Neural cell (in vitro differentiated cells): ENCODE measurements at regions not wholly inside any gene's neighbourhood (a gene's known extent, or its start where the extent isn't known, plus 50 kb on each side); places are given as distances from the start of the nearest gene placed in this dataset.

ENCODE experiments used
- H2AFZ ChIP-seq: fragments of 200-600, 300-800 bp; sonication (generic), shearing (Covaris generic); 2 replicates; pipeline ENCODE4 v1.6.0; 2014; ENCODE audit warnings: low read depth, mild to moderate bottlenecking, antibody characterized with exemption, low read length, moderate library complexity
- H3F3A ChIP-seq: fragments of 200-600 bp; shearing (Covaris generic); 2 replicates; pipeline ENCODE4 v1.6.1; 2016; ENCODE audit warnings: mild to moderate bottlenecking, moderate library complexity, mixed read lengths, antibody characterized with exemption, low read length; ENCODE audit not compliant: insufficient read depth, poor library complexity, severe bottlenecking
- H3K27ac ChIP-seq: fragments of 200-600, 300-800 bp; sonication (generic), shearing (Covaris generic); 2 replicates; pipeline ENCODE4 v1.5.1; 2014; ENCODE audit warnings: mild to moderate bottlenecking, low read length, moderate library complexity
- H3K27me3 ChIP-seq: fragments of 300-800, 200-600 bp; sonication (generic), shearing (Covaris generic); 2 replicates; pipeline ENCODE4 v1.6.0; 2014; ENCODE audit warnings: mild to moderate bottlenecking, low read depth, low read length, moderate library complexity; ENCODE audit not compliant: insufficient read depth
- H3K36me3 ChIP-seq: fragments of 300-800, 200-600 bp; sonication (generic), shearing (Covaris generic); 2 replicates; pipeline ENCODE4 v1.5.1; 2014; ENCODE audit warnings: mild to moderate bottlenecking, antibody characterized with exemption, low read length, moderate library complexity; ENCODE audit not compliant: insufficient read depth
- H3K4me2 ChIP-seq: fragments of 300-800, 200-600 bp; sonication (generic), shearing (Covaris generic); 2 replicates; pipeline ENCODE4 v1.6.0; 2014; ENCODE audit warnings: mild to moderate bottlenecking, low read length
- H3K4me3 ChIP-seq: fragments of 300-800, 200-600 bp; sonication (generic), shearing (Covaris generic); 2 replicates; pipeline ENCODE4 v1.5.1; 2014; ENCODE audit warnings: mild to moderate bottlenecking, low read length, moderate library complexity
- H3K79me2 ChIP-seq: fragments of 200-600 bp; shearing (Covaris generic); replicated peaks from 2 replicates; pipeline ENCODE4 v1.6.0; 2014; ENCODE audit warnings: mild to moderate bottlenecking, low read length, moderate library complexity; ENCODE audit not compliant: insufficient read depth
- H3K9ac ChIP-seq: fragments of 300-800, 200-600 bp; sonication (generic), shearing (Covaris generic); 2 replicates; pipeline ENCODE4 v1.6.1; 2016; ENCODE audit warnings: mild to moderate bottlenecking, low read length, mixed read lengths
- H3K9me2 ChIP-seq: fragments of 200-600 bp; shearing (Covaris generic); 2 replicates; pipeline ENCODE4 v1.6.1; 2016; ENCODE audit warnings: mild to moderate bottlenecking, low read length, mixed read lengths; ENCODE audit not compliant: insufficient read depth
- H3K9me3 ChIP-seq: fragments of 200-600, 300-800 bp; sonication (generic), shearing (Covaris generic); 2 replicates; pipeline ENCODE4 v1.6.1; 2016; ENCODE audit warnings: mild to moderate bottlenecking, mixed run types, low read length, moderate library complexity, mixed read lengths
- H4K20me1 ChIP-seq: fragments of 200-600 bp; shearing (Covaris generic); 2 replicates; pipeline ENCODE4 v1.6.1; 2016; ENCODE audit warnings: mild to moderate bottlenecking, mixed run types; ENCODE audit not compliant: insufficient read depth
- CTCF ChIP-seq: fragments of 450-650 bp; IDR thresholded peaks from 2 replicates; pipeline ENCODE4 v1.5.1; 2014; ENCODE audit warnings: antibody characterized with exemption, mild to moderate bottlenecking, moderate library complexity; ENCODE audit not compliant: poor library complexity, severe bottlenecking
- EP300 ChIP-seq: fragments of 450-650 bp; conservative IDR thresholded peaks from 2 replicates; pipeline ENCODE4 v1.6.1; 2014; ENCODE audit warnings: antibody characterized with exemption, mild to moderate bottlenecking, moderate library complexity; ENCODE audit not compliant: poor library complexity, severe bottlenecking
- EZH2 ChIP-seq: fragments of 200-600, 300-800 bp; shearing (Covaris generic), sonication (generic); IDR thresholded peaks from 2 replicates; pipeline ENCODE4 v1.6.1; 2014; ENCODE audit warnings: antibody characterized with exemption, low read length, borderline replicate concordance, mild to moderate bottlenecking; ENCODE audit not compliant: insufficient read depth, poor library complexity, severe bottlenecking
- MXI1 ChIP-seq: fragments of 450-650 bp; conservative IDR thresholded peaks from 2 replicates; pipeline ENCODE4 v1.6.1; 2014; ENCODE audit warnings: antibody characterized with exemption, mild to moderate bottlenecking; ENCODE audit not compliant: poor library complexity, severe bottlenecking
- POLR2AphosphoS5 ChIP-seq: IDR thresholded peaks from 2 replicates; pipeline ENCODE4 v1.6.1; 2012
- RAD21 ChIP-seq: fragments of 450-650 bp; conservative IDR thresholded peaks from 2 replicates; pipeline ENCODE4 v1.6.1; 2014; ENCODE audit warnings: antibody characterized with exemption, mild to moderate bottlenecking, moderate library complexity
- REST ChIP-seq: IDR thresholded peaks from 2 replicates; pipeline ENCODE4 v1.6.1; 2012; ENCODE audit warnings: borderline replicate concordance
- SMC3 ChIP-seq: fragments of 450-650 bp; conservative IDR thresholded peaks from 2 replicates; pipeline ENCODE4 v1.6.1; 2014; ENCODE audit warnings: antibody characterized with exemption, mild to moderate bottlenecking, moderate library complexity; ENCODE audit not compliant: poor library complexity
- TAF1 ChIP-seq: IDR thresholded peaks from 2 replicates; pipeline ENCODE4 v1.6.1; 2012; ENCODE audit warnings: low read depth

GRCh38 chr13:97753942-97754670, 199.4 kb upstream of the IPO5 start:
- Histone ChIP-seq H3K27me3 (no peaks in the 10 kb centered on the region), H3K4me3 (no peak overlapping the region), H3K79me2 (no peaks in the 10 kb centered on the region), H3K9me3 (peaks cover 5% of the 10 kb centered on the region), H3K27ac (no peak overlapping the region), H3K36me3 (no peaks in the 10 kb centered on the region), H3F3A (peaks cover 4% of the 10 kb centered on the region), H3K4me2 (no peak overlapping the region), H4K20me1 (no peaks in the 10 kb centered on the region), H3K9me2 (no peaks in the 10 kb centered on the region), H3K9ac (no peak overlapping the region), H2AFZ (no peak overlapping the region)
- no peak for TF ChIP-seq SMC3
- TF ChIP-seq EZH2, result no peak
- TF ChIP-seq EP300, result no peak
- no peak for TF ChIP-seq REST
- no peak for TF ChIP-seq RAD21
- TF ChIP-seq POLR2AphosphoS5, result no peak
- no peak for TF ChIP-seq TAF1
- TF ChIP-seq MXI1, result no peak
- TF ChIP-seq CTCF, result no peak

GRCh38 chr13:97757807-97758206, 195.7 kb upstream of the IPO5 start:
- H2AFZ ChIP-seq, result no peak overlapping the region
- H3K9me3 ChIP-seq, result no peaks in the 10 kb centered on the region
- no peaks in the 10 kb centered on the region for H3K36me3 ChIP-seq
- H3K9me2 ChIP-seq, result no peaks in the 10 kb centered on the region
- H3K4me2 ChIP-seq, result no peak overlapping the region
- no peak overlapping the region for H3K27ac ChIP-seq
- H3K9ac ChIP-seq, result no peak overlapping the region
- H3K27me3 ChIP-seq, result no peaks in the 10 kb centered on the region
- no peak overlapping the region for H3K4me3 ChIP-seq
- no peak for TF ChIP-seq SMC3
- no peak for TF ChIP-seq CTCF
- TF ChIP-seq TAF1, result no peak
- H3K79me2 ChIP-seq, result no peaks in the 10 kb centered on the region
- H4K20me1 ChIP-seq, result no peaks in the 10 kb centered on the region
- no peaks in the 10 kb centered on the region for H3F3A ChIP-seq
